IMR-90 (cell line): ENCODE measurements at regions not wholly inside any gene's neighbourhood (a gene's known extent, or its start where the extent isn't known, plus 50 kb on each side); places are given as distances from the start of the nearest gene placed in this dataset.

Experiments used
- CEBPB ChIP-seq: IDR thresholded peaks from 2 replicates; pipeline ENCODE4 v1.6.1; 2012; ENCODE audit warnings: low read depth, low read length, improper control_type of control experiment
- CHD1 ChIP-seq: IDR thresholded peaks from 2 replicates; pipeline ENCODE4 v1.6.1; 2012; ENCODE audit warnings: low read depth, low read length, improper control_type of control experiment
- MAFK ChIP-seq: IDR thresholded peaks from 2 replicates; pipeline ENCODE4 v1.6.1; 2012; ENCODE audit warnings: low read depth, low read length, improper control_type of control experiment
- MAZ ChIP-seq: IDR thresholded peaks from 2 replicates; pipeline ENCODE4 v1.6.1; 2012; ENCODE audit warnings: low read depth, mild to moderate bottlenecking, low read length, improper control_type of control experiment, moderate library complexity, borderline replicate concordance
- MXI1 ChIP-seq: IDR thresholded peaks from 2 replicates; pipeline ENCODE4 v1.6.1; 2012; ENCODE audit warnings: low read depth, mild to moderate bottlenecking, low read length, moderate library complexity, borderline replicate concordance
- POLR2A ChIP-seq: IDR thresholded peaks from 2 replicates; pipeline ENCODE4 v1.6.1; 2012; ENCODE audit warnings: mild to moderate bottlenecking, low read depth, low read length
- SMC3 ChIP-seq: fragments of 150-350 bp; IDR thresholded peaks from 2 replicates; pipeline ENCODE4 v1.6.1; 2016; ENCODE audit warnings: low read depth, mild to moderate bottlenecking, antibody characterized with exemption, low read length, moderate library complexity
- TF ChIP-seq, protein P1 (sequence below): conservative IDR thresholded peaks from 2 replicates; pipeline ENCODE4 v1.5.1; 2012; ENCODE audit warnings: mild to moderate bottlenecking, low read depth, low read length, improper control_type of control experiment
- TF ChIP-seq, protein P2 (sequence below): fragments of 150-350 bp; IDR thresholded peaks from 2 replicates; pipeline ENCODE4 v1.6.1; 2017; ENCODE audit warnings: mild to moderate bottlenecking, antibody characterized with exemption, low read length, low read depth
- TF ChIP-seq, protein P3 (sequence below): fragments of 150-350 bp; IDR thresholded peaks from 2 replicates; pipeline ENCODE4 v1.6.1; 2016; ENCODE audit warnings: low read depth, mild to moderate bottlenecking, low read length, moderate library complexity, borderline replicate concordance

DNA sequence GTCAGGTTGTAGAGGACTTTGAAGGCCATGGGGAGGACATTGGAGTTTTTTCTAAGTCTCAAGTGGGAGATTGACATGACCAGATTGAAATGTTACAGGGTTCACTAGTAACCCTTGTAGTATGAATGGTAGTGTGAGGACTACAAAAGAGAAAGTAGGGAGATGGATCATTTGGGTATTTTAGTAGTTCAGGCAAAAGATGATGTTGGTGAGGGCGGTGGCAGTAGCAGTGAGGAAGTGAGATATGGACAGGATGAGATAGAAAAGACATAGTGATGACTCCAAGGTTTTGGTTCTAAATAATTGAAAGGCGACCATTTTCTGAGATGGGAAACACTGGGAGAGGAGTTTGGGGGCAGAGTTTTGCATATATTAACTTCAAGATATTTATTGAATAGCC is 94.2 kb upstream of the CNTN1 start:
- TF ChIP-seq, protein P1, sequence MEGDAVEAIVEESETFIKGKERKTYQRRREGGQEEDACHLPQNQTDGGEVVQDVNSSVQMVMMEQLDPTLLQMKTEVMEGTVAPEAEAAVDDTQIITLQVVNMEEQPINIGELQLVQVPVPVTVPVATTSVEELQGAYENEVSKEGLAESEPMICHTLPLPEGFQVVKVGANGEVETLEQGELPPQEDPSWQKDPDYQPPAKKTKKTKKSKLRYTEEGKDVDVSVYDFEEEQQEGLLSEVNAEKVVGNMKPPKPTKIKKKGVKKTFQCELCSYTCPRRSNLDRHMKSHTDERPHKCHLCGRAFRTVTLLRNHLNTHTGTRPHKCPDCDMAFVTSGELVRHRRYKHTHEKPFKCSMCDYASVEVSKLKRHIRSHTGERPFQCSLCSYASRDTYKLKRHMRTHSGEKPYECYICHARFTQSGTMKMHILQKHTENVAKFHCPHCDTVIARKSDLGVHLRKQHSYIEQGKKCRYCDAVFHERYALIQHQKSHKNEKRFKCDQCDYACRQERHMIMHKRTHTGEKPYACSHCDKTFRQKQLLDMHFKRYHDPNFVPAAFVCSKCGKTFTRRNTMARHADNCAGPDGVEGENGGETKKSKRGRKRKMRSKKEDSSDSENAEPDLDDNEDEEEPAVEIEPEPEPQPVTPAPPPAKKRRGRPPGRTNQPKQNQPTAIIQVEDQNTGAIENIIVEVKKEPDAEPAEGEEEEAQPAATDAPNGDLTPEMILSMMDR = no peak
- TF ChIP-seq, protein P2, sequence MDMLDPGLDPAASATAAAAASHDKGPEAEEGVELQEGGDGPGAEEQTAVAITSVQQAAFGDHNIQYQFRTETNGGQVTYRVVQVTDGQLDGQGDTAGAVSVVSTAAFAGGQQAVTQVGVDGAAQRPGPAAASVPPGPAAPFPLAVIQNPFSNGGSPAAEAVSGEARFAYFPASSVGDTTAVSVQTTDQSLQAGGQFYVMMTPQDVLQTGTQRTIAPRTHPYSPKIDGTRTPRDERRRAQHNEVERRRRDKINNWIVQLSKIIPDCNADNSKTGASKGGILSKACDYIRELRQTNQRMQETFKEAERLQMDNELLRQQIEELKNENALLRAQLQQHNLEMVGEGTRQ = no peak
- TF ChIP-seq POLR2A = no peak
- no peak for TF ChIP-seq CEBPB
- no peak for TF ChIP-seq CHD1
- TF ChIP-seq MAZ = no peak
- no peak for TF ChIP-seq SMC3
- no peak for TF ChIP-seq MXI1
- TF ChIP-seq, protein P3, sequence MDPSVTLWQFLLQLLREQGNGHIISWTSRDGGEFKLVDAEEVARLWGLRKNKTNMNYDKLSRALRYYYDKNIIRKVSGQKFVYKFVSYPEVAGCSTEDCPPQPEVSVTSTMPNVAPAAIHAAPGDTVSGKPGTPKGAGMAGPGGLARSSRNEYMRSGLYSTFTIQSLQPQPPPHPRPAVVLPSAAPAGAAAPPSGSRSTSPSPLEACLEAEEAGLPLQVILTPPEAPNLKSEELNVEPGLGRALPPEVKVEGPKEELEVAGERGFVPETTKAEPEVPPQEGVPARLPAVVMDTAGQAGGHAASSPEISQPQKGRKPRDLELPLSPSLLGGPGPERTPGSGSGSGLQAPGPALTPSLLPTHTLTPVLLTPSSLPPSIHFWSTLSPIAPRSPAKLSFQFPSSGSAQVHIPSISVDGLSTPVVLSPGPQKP = no peak
- TF ChIP-seq MAFK = no peak
